ENCODE measurements at regions not wholly inside any gene's neighbourhood (a gene's known extent, or its start where the extent isn't known, plus 50 kb on each side); places are given as distances from the start of the nearest gene placed in this dataset.

GRCh38 chr18:60277855-60278480 lies 94.6 kb downstream of the MC4R start:
- Histone ChIP-seq H3K27me3 (no peaks in the 10 kb centered on the region), H3K36me3 (no peaks in the 10 kb centered on the region), H3K4me3 (no peak overlapping the region), H3K27ac (no peak overlapping the region), H3K4me1 (no peaks in the 10 kb centered on the region), H3K9me3 (no peaks in the 10 kb centered on the region)
- TF ChIP-seq CTCF (IDR thresholded peaks at IDR 0.05), result no peak
- no peak for DNase-seq (ENCODE audit: low spot score)

- H3K27ac ChIP-seq, result no peak overlapping the region
- H3K36me3 ChIP-seq, result no peaks in the 10 kb centered on the region
- DNase-seq (ENCODE audit: low spot score), result no peak
- H3K27me3 ChIP-seq, result no peaks in the 10 kb centered on the region
- TF ChIP-seq CTCF (IDR thresholded peaks at IDR 0.05), result no peak
- H3K9me3 ChIP-seq, result peaks cover 0 to 2% of the 10 kb centered on the region in 2 donors
- no peak overlapping the region for H3K4me3 ChIP-seq
- H3K4me1 ChIP-seq, result no peaks in the 10 kb centered on the region
Measured at GRCh38 chr18:60267391-60268058, 105.0 kb downstream of the MC4R start.

GRCh38 chr18:60266558-60266957 lies 106.0 kb downstream of the MC4R start:
- H3K36me3 ChIP-seq, result no peaks in the 10 kb centered on the region

GRCh38 chr18:60259052-60259681 lies 113.4 kb downstream of the MC4R start:
- H3K36me3 ChIP-seq, result no peaks in the 10 kb centered on the region
- no peak overlapping the region for H3K27ac ChIP-seq
- no peak for DNase-seq (ENCODE audit: low spot score)
- no peaks in the 10 kb centered on the region for H3K9me3 ChIP-seq
- no peak overlapping the region for H3K4me3 ChIP-seq
- no peaks in the 10 kb centered on the region for H3K27me3 ChIP-seq
- no peaks in the 10 kb centered on the region for H3K4me1 ChIP-seq
- TF ChIP-seq CTCF (IDR thresholded peaks at IDR 0.05), result no peak

More at GRCh38 chr18:60266558-60266957, 106.0 kb downstream of the MC4R start:
- Histone ChIP-seq H3K27ac (no peak overlapping the region), H3K4me3 (no peak overlapping the region), H3K9me3 (no peaks in the 10 kb centered on the region), H3K27me3 (no peaks in the 10 kb centered on the region), H3K4me1 (no peaks in the 10 kb centered on the region)
- DNase-seq (ENCODE audit: low spot score), result no peak
- no peak for TF ChIP-seq CTCF (IDR thresholded peaks at IDR 0.05)

GRCh38 chr18:60249388-60249787 lies 123.2 kb downstream of the MC4R start:
- Histone ChIP-seq H3K27ac (no peak overlapping the region), H3K36me3 (no peaks in the 10 kb centered on the region), H3K27me3 (no peaks in the 10 kb centered on the region), H3K4me1 (no peaks in the 10 kb centered on the region), H3K9me3 (no peaks in the 10 kb centered on the region), H3K4me3 (no peak overlapping the region)
- no peak for TF ChIP-seq CTCF (IDR thresholded peaks at IDR 0.05)
- no peak for DNase-seq (ENCODE audit: low spot score)
